Hematopoietic multipotent progenitor cell treated with erythropoietin and hydrocortisone succinate and interleukin-3 and kit ligand, for 8 days (in vitro differentiated cells): ENCODE measurements at regions not wholly inside any gene's neighbourhood (a gene's known extent, or its start where the extent isn't known, plus 50 kb on each side); places are given as distances from the start of the nearest gene placed in this dataset.

Experiments used
- DNase-seq: peaks from one replicate; pipeline ENCODE4 v3.0.0-alpha.2; 2015

DNA sequence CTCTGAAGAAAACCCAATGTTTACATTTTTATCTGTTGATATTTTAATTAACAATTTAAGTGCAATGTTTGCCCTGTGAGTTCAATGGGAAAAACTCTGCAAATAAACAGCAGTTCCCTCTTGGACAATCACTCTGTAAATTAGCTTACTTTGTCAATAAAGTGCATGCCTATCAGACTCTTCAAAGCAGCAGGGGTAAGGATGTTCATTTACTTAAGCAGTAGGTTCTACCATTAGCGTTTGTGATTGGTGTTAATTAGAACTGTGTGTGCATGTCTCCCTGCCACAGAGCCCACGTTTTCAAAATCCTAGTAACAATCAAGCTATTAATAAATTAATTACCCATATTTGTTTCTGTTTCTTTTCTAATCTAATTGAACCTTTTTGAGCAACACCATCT, 1921.6 kb upstream of the WWC1 start:
- DNase-seq: no peak

DNA sequence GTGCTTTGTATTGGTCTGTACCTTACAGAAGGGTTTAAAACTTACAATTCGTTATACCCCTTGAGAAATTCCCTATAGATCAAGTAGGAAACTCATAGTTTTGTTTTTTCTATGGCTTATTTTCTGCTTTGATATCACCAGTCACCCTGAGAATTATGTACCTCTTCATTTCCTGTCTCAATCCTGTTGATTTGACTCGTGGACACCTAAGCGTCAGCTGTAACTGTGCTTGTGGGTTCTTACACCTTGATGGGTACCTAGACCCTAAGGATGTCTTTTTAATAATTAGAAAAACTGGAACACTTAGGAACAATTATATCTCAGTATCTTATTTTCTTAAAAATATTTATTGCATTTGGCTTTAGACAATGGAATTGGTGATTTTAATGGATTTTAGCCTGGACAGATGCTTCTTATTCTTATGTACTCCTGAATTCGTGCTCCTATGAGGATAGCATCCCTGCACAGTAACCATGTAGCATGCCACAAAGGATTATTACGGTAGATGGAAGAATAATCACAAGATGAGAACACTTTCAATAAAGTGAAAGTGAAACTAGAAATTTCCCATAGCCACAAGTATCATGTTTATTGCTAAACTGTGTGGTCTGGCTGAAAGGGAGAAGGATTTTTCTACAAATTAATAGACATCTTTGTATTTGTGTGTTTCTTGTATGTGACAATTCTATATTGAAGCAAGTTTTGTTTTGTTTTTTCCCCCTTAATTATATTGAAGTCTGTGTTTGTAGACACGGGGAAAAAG, 1920.3 kb upstream of the WWC1 start:
- no peak for DNase-seq

DNA sequence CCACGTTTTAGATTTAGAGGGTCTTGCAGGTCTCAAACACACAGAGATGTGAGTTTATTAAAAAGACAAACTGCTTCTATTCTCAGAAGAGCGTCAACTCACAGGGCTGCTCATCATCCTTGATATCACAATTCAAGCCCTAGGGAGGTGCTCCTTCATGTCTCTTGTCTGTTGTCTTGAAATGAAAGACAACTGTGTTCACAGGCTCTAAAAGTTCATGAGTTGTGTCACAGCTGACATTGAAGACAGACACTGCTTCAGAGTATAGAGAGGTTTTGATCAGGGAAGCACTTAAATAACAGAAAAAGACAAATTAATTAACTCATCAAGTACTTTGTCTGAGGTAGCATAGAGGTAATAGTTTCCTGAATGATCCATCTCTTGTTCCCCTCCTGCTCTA, 1917.6 kb upstream of the WWC1 start:
- no peak for DNase-seq

DNA sequence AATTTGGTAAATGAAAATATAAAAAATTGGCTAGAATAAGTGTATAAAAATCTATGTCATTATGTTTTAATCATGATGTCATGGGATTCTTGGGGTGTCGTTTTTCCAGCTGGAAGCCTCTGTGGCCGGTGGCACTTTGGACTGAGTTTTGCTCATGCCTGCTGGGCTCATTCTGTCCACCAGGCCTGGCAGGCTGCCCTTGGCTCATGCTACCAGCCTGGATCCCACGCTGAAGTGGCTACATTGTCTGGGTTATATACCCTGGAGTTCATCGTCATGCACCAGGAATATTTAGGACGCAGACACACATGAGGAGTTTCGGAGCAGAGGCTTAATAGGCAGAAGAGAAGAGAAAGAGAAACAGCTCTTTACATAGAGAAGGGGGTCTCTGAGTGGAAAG, 1913.7 kb upstream of the WWC1 start:
- DNase-seq: no peak

DNA sequence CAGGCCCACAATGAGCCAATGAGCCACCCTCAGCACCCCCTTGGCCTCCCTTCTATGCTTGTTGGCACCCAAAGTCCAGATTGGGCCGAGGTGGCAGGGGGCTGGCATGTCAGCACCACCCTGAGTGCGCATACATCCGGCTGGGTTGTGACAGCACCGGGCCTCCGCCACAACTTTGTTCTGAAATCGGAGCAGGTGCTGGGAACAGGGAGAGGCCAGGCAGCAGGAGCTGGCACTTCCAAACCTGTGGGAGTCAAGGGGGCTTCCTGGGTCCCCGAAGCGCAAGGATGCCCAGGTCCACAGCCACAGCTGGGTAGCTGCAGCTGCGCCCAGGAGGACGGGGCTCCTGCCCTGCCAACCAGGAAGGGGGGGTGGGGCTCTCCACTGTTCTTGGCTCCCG, 1911.9 kb upstream of the WWC1 start:
- no peak for DNase-seq

DNA sequence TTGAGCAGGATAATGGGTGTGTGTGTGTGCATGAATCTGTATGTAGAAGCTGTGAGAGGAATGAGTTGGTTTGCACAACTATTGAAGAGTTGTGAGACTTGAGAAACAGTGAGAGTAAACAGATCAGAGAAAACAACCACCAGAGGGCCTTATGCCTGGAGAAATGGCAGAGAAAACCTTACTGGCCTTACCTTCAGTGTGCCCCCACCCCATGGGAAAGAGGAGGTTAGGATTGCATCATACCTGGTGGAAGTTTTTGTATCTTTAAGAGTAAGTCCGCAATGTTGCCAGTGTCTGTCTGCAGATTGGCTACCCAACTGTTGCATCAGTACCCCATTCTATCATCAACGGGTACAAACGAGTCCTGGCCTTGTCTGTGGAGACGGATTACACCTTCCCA, 1909.4 kb upstream of the WWC1 start:
- DNase-seq: no peak

DNA sequence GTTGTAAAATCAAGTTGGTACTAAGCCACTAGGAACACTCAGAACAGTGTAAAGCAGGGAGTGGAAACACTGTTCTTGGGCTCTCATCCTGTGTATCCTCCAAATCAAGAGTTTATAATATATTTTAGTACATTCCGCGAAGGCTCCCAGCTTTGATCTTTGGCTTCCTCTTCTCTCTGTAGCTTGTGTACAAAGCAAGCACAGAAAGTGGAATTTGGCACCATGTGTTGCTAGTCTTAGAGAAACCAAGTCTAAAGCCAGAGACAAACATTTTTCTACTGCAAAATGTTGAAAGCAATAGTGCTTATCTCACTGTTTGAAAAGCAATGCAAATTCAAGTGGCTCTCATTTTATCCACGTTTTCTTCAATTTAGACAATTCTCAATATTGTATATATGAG, 1893.3 kb upstream of the WWC1 start:
- no peak for DNase-seq

DNA sequence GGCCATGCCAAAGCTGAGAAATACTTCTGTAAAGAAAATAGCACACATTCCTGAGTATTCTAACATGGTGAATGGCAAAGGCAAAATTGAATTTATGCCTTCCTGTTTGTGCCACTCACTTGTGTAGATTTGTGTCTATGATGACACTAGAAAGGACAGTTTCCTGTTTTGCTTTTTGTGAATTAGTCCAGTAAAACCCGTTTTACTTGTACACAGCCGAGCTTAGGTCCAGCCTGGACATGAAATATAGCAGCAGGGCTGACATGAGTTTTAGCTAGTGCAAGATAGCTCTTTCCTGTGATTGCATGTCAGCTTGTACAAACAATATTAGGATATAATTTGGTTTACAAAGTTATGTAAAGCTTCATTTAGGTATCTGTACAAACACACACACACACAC, 1891.7 kb upstream of the WWC1 start:
- no peak for DNase-seq

DNA sequence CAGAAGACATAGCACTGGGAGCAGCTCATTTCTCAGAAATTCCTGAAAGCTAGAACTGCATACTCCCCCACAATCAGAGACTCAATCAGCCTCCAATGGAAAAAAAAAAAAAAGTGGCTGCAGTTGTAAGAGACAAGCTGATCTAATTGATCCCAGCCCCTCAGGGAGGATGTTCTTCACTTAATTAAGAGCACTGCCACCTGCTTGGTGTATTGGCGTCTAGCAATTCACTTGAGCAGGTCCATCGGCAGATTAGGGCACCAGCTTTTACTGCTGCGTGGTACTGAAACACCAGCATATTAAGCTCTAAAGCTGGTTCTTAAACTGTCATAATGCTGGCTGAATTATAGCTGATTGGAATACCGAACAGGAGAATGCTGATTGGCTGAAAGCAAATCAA, 1890.1 kb upstream of the WWC1 start:
- no peak for DNase-seq

DNA sequence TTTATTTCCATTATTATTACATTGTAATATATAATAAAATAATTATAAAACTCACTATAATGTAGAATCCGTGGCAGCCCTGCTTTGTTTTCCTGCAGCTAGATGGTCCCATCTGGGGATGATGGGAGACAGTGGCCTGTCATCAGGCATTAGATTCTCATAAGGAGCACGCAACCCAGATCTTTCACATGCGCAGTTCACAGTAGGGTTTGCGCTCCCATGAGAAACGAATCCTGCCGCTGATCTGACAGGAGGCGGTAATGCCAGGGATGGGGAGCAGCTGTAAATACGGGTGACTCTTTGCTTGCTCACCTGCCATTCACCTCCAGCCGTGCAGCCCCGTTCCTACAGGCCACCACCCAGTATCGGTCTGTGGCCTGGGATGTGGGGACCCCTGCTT, 1879.3 kb upstream of the WWC1 start:
- DNase-seq: no peak

DNA sequence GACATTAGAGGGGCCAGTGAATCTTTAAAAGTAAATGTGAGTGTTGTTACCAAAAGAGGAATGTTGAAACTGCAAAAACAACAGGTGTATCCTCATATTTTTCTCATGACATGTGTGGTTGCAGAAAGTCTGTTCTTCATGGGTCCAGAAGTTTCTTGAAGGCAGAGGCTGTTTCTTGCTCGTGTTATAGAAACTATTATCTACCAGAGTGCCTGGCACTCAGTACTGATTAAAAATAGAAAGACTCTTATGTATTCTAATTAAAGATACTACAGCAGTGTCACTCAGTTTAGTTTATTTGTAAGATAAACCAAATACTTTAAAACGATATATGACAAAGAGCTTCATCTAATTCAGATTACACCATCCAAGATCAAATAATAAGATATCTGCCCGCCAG, 1864.2 kb upstream of the WWC1 start:
- no peak for DNase-seq

DNA sequence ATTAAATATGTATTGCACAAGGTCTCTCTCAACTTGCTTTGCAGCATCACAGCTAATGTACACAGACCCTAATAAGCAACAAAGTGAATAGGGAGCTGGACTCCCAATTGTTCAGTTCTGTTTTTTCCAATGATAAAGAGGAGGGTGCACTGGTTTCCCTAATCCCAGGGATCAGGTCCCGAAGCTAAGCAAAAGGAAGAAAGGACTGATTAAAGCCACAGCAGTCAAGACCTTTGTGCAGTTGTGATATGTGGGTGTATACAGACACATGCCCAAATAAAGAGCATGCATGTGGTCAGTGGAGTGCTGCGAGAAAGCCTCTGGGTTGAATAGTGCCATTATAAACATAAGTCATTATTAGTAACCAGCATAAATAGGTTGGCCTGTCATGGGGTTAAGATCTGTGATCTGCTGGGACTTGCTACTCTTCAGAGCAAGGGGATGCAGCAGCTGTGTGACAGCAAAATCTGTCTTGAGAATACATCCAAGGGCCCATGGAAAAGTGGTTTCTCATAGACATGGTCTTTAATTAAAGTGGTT, 1863.1 kb upstream of the WWC1 start:
- no peak for DNase-seq

DNA sequence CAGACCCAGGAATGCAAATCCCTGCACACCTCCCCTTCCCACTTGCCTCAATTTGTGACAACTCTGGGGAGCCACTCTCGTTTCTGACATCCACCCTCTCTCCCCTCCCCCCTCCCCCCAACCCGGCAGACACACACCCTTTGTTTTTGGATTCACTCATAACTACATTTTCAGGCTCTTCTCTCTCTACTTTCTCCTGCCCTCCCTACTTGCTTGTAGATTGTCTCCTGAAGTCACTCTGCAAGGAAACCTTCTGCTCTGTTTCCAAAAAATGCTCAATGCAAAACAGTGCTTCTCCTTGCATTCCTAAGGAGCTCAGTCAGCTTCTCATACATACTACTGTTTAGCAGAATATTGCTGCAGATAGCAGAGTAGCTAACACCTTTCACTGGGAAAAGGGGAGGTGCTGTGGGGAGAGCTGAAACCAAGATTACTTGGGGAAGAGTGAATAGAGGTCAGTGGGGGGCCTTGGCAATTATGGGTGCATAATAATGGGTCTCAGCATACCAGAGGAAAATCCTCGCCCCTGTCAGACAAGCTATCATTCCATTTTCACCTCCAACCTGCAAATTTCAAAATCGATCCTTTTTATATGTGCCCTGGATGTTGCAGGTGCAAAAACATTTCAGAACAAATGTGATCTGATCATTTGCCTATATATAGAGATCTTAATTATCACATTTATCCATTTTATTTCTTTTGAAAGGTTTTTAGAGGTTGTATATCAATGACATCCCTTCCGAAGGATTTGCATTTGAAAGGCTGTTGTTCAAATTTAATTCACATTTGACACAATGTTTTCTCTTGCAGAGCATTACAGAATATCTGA, 1860.7 kb upstream of the WWC1 start:
- DNase-seq: no peak

DNA sequence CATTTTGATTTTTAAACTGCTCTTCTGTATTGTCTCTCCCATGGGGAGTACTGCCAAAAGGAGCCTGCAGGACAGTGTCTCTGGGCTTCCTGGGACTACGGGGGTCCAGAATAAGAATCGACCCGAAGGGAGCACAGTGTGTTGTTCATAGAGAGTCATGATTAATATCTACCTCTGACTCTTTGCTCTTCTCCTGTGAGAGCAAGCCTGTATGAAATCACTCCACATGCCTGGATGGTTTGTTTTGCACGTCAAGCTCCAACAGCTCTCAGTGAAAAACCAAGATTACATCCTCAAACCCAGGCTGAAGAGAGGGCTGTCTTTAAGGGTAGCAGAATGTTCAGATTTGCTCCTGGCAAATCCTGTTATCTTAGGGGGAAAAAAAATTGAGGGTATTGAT, 1860.0 kb upstream of the WWC1 start:
- DNase-seq: no peak

DNA sequence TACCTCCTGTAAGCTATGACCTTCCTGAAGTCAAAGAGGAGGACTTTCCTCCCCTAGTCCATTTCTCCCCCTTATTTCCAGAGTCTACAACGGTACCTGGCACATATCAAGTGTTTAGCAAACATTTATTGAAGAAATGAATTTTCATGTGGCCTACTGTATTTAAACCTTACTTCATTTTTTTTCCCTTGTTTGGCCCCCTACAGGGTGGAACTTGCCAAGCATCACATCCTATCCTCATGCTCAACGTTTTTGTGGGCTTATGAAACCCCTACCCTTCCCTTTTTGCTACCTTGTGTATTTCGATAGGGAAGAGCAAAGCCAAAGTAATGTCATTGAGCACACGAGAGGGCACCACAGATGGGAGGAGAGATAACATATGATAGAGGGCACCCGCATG, 1857.8 kb upstream of the WWC1 start:
- no peak for DNase-seq

DNA sequence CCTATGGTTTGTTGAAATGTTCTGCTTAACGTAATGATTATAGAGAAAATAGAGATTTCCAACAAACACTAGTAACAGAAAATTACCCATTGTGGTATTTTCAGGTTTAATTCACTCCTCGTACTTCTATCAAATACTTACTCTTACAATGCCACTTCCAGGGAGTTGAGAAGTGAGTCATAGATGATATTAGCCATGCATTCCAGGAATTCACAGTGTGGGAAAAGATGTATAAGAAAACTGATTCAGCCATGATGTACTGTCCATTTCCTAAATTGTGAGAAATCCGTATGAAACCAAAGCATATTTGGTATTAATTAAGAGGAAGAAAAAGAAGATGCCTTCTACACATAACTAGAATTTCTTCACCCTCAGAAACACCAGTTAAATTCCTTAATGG, 1854.6 kb upstream of the WWC1 start:
- no peak for DNase-seq

DNA sequence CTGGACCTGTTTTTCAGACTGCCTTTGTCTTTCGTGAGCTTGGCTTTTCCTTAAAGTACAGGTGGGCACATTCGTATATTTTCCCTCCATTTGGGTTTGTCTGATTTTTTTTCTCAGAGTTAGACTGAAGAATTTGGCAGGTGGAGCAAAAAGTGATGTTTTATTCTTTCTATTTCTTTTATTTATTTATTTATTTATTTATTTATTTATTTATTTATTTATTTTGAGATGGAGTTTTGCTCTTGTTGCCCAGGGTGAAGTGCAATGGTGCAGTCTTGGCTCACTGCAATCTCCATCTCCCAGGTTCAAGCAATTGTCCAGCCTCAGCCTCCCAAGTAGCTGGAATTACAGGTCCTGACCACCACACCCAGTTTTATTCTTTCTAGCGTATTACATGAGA, 1805.1 kb upstream of the WWC1 start:
- no peak for DNase-seq

DNA sequence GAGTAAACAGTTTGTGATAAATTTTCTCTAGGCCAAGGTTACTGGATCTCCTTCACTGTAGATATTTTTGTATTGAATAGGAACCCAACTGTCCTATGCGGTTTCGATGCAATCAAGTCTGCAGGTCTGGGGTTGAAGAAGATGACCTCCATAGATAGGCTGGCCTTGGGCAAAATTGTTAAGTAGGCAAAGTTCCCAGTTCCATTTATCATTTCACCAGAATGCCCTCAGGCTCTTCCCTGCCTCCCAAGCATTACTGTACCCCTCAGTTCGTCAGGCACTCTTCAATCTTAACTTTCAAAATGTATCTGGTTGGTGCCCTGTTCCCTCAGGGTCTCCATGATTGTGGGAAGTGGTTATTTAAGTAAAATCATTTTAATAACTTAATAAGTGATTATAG, 1802.9 kb upstream of the WWC1 start:
- no peak for DNase-seq

DNA sequence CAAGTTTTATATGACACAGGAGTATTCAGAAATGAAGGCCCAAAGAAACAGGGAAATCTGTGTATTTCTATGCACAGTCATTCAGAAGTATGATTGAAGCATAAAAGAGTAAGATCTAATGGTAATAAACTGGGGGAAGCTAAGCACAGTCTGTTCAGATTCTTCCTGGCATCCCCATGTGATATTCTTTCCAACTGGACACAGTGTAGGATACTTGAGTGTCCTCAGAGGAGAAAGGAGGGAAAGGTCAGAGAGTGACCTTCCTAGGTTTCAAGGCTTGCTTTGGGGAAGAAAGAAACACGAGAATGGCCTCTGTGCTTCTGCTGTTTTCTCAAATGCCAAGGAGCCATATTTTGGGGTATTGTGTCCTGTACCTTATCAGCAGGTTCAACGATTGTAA, 1798.4 kb upstream of the WWC1 start:
- no peak for DNase-seq

DNA sequence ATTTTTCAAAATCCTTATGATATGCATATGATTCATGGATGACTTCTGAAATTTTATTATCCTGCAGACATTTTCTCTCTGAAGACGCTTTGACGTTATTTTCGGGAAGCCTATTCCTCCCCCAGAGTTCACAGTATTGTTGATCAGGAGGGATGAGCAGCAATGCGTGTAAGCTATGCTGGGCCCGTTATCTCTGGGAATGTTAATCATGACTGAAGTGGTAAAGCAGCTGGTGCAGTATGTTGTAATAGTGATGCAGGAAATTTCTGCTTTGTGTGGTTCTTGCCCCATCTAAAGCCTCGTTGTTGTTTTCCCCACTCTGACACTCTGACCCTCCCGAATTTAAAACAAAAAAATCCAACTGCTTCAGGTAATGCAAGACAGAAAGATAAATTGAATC, 1797.8 kb upstream of the WWC1 start:
- no peak for DNase-seq

DNA sequence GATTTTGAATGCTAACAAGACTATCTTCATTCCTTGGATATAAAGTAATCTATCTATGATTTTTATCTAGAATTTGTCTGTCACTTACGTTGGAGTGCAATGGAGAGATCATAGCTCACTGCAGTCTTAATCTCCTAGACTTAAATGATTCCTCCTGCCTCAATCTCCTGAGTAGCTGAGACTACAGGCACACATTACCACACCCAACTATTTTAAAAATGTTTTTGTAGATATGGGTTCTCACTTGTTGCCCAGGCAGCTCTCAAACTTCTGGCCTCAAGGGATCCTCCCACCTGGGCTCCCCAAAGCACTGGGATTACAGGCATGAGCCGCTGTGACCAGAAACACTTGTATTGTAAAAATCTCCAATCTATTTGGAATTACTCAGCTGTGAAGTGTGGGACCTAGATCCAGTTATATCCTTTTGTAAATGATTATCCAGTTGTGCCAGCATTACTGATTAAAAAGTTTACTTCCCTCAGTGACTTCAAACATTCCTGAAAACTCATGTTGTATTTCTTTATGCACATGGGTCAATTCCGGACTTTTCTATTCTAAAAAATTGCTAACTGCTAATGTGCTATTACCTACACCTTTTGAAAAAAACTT, 1793.8 kb upstream of the WWC1 start:
- no peak for DNase-seq

DNA sequence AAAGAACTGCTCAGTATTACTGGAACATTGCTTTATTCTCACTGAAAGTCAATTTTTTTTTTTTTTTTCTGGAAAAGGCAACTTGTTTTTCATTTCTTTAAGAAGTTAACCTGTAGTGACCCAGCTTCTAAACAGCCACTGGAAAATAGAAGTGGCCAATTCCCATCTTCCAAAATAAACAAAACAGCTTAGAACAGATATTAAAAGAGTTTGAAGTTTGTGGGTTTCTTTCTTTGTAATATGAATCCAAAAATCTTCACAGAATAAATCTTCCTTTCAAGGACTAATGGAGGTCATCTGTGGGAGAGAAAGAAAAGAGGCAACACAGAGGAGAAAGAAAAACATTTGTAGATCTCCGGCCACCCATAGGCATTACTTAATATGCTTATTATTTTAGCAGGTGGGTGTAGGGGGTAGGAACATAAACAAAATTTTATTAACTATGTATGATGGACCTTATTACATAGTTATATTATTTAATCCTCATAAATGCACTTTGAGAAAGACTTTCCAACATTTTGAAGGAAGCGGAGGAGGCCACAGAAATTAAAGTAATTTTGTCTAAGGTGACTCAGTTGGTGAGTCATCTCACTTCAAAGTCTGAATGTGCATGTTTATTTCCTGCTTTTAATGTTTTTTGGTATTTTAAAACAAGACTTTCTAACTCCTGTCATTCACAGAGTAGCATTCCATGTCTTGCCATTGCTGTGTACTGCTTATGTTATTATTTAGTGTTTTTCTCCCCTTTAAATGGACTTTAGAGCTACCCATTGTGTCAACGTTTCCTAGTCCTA, 1791.8 kb upstream of the WWC1 start:
- no peak for DNase-seq

DNA sequence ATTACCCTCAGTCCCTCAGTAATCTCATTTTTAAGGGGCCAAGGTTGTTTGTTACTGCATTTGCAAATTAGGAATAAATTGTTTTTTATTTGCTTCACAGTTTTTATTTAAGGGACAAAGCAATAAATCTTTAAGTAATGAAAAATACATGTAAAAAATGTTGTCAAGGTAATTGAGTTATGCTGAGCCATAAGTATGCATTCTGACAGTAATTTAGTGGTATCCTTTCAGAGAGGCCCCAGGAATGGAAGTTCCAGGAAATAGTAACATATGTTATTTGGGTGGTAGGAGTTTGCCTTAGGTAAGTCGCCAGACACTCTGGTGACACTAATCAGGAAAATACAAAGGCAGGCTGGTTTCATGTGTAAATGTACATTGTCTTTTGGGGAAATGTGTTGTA, 1787.9 kb upstream of the WWC1 start:
- DNase-seq: no peak
